Esophagus squamous epithelium (tissue), 5 donors: ENCODE measurements at regions not wholly inside any gene's neighbourhood (a gene's known extent, or its start where the extent isn't known, plus 50 kb on each side); places are given as distances from the start of the nearest gene placed in this dataset.

Experiments
- DNase-seq: peaks from one replicate; lab custom pipeline; 2025; lab: John Stamatoyannopoulos, UW
- H3K27ac ChIP-seq, 4 donors: fragments of 200-600 bp; sonication (generic); one replicate each; pipeline ENCODE4 v1.5.1; 2016 to 2019; ENCODE audit warnings: mild to moderate bottlenecking in 1 of 4
- H3K27me3 ChIP-seq, 4 donors: fragments of 200-600 bp; sonication (generic); 1 replicate in 3 of 4; 2 replicates in 1 of 4; pipeline versions ENCODE4 v1.5.1 to v1.6.0; 2017 to 2021; ENCODE audit warnings: antibody characterized with exemption in 1 of 4
- H3K36me3 ChIP-seq, 3 donors: fragments of 200-600 bp; sonication (generic); one replicate each; pipeline ENCODE4 v1.5.1; 2016 to 2019
- H3K4me1 ChIP-seq, 3 donors: fragments of 200-600 bp; sonication (generic); one replicate each; pipeline ENCODE4 v1.5.1; 2017 to 2019
- H3K4me3 ChIP-seq, 4 donors: fragments of 200-600 bp; sonication (generic); 1 replicate in 3 of 4; 2 replicates in 1 of 4; pipeline ENCODE4 v1.5.1; 2016 to 2019; ENCODE audit warnings: mild to moderate bottlenecking in 2 of 4, moderate library complexity in 1 of 4
- H3K9me3 ChIP-seq, 3 donors: fragments of 200-600 bp; sonication (generic); one replicate each; pipeline ENCODE4 v1.5.1; 2016 to 2019
- POLR2A ChIP-seq, 4 donors: fragments of 450-650 bp; IDR thresholded peaks; one replicate each; pipeline ENCODE4 v1.6.1; 2017; ENCODE audit warnings: antibody characterized with exemption in 4 of 4, mild to moderate bottlenecking in 4 of 4, moderate library complexity in 3 of 4
- WGBS, 2 donors: methylation state at CpG; one replicate each; pipeline ENCODE4 v1.1.5; 2018; 5-methylcytosine and 5-hydroxymethylcytosine counted together
- intact Hi-C: fragments of 100-400 bp; cut with DNase I; formaldehyde crosslinking; loops from one replicate; pipeline ENCODE4 v1.15.0; 2022
- TF ChIP-seq, protein P1 (sequence below), 6 experiments: fragments of 450-650 bp in 4 of 6; fragments of 200-600 bp in 2 of 6; sonication (generic) in 2 of 6; IDR thresholded peaks; one replicate each; pipeline ENCODE4 v1.5.1; 2016 to 2019; ENCODE audit warnings: antibody characterized with exemption in 6 of 6, mild to moderate bottlenecking in 4 of 6, moderate library complexity in 4 of 6
- donor health status: DM: yes; HTN: yes; CAD: no.

DNA sequence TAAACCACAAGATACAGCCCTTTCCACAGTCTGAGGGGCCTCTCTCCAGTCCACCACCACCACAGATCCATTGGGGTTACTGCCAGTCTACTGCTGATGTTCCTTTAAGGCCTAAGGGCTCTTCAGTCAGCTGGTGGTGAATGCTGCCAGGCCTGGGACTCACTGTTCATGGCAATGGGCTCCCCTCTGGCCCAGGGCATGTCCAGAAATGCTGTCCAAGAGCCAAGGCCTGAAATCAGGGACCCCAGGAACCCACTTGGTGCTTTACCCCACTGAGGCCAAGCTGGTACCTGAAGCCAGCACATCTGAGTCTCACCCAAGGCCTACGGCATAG lies 128.6 kb upstream of the CBLB start:
- Histone ChIP-seq H3K36me3 (no peaks in the 10 kb centered on the region), H3K4me1 (peaks cover 0 to 18% (median 7%) of the 10 kb centered on the region in 3 donors), H3K27me3 (no peaks in the 10 kb centered on the region), H3K27ac (peak overlapping the region in 2 of 4 donors; percentile 38 to 44), H3K4me3 (no peak overlapping the region), H3K9me3 (peaks cover 0 to 11% (median 4%) of the 10 kb centered on the region in 3 donors)
- intact Hi-C loops = no loop called here
- 80% methylated on average over 1 of the region's 1 CpG; no CpG with 5 or more reads in 1 of the 2 donors for WGBS, 2 donors
- no peak for DNase-seq
- no peak for TF ChIP-seq POLR2A (IDR thresholded peaks at IDR 0.05)
- TF ChIP-seq, protein P1, sequence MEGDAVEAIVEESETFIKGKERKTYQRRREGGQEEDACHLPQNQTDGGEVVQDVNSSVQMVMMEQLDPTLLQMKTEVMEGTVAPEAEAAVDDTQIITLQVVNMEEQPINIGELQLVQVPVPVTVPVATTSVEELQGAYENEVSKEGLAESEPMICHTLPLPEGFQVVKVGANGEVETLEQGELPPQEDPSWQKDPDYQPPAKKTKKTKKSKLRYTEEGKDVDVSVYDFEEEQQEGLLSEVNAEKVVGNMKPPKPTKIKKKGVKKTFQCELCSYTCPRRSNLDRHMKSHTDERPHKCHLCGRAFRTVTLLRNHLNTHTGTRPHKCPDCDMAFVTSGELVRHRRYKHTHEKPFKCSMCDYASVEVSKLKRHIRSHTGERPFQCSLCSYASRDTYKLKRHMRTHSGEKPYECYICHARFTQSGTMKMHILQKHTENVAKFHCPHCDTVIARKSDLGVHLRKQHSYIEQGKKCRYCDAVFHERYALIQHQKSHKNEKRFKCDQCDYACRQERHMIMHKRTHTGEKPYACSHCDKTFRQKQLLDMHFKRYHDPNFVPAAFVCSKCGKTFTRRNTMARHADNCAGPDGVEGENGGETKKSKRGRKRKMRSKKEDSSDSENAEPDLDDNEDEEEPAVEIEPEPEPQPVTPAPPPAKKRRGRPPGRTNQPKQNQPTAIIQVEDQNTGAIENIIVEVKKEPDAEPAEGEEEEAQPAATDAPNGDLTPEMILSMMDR (IDR thresholded peaks at IDR 0.05) = no peak

DNA sequence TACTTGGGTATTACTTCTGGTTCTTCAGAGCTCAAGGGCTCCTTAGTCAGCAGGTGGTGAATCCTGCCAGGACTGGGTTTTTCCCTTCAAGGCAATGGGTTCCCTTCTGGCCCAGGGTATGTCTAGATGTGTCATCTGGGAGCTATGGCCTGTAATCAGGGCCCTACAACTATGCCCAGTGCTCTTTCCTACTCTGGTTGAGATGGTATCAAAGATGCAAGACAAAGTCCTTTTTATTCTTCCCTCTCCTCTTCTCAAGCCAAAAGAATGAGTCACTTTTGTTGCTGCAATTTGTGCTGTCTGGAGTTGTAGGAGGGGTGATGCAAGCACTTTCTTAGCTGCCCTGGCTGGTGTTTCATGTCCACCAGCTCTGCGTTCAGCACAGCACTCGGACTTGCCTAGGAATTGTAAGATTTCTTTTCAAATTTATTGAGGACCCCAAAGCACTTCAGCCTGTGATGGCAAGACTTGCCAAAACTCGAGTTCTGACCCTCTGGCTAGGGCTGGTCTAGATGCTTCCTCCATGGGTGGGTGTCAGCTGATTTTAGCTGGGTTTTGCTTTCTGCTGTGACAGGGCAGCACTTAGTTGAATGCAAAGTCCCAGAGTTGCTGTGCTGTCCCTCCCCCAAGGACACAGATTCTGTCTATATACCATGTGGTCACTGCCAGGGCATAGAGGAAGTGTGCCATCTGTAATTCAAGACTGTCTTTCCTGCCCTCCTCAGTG lies 129.2 kb upstream of the CBLB start:
- no peaks in the 10 kb centered on the region for H3K36me3 ChIP-seq
- intact Hi-C loops = no loop called here
- no peak for DNase-seq
- no peak for TF ChIP-seq POLR2A (IDR thresholded peaks at IDR 0.05)
- TF ChIP-seq, protein P1 (IDR thresholded peaks at IDR 0.05) = no peak
- H3K9me3 ChIP-seq = peaks cover 0 to 11% (median 4%) of the 10 kb centered on the region in 3 donors
- 30 to 37% methylated on average over 3 of the region's 3 CpGs for WGBS, 2 donors
- peak overlapping the region in 3 of 4 donors; percentile 1 to 44 (median 38) for H3K27ac ChIP-seq
- H3K4me1 ChIP-seq = peaks cover 0 to 18% (median 7%) of the 10 kb centered on the region in 3 donors
- H3K4me3 ChIP-seq = no peak overlapping the region
- H3K27me3 ChIP-seq = no peaks in the 10 kb centered on the region

DNA sequence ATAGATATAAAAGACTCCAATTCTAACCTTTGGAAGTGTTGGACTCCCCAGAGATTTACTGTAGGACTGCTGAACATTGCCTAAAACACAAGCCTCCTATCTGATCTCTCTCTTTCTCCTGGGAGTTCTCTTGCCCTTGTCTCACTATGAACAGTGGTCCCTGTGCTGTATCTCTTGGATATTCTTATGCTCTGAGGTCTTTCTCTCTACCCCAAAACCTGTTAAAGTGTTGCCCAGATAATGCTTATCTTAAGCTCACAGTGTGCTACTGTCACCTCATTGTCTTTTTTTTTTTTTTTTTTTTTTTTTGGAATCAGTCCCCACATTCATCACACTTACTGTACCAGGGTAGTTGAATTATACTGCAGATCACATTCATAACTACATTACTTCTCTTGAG lies 131.0 kb upstream of the CBLB start:
- peaks cover 0 to 26% (median 7%) of the 10 kb centered on the region in 3 donors for H3K4me1 ChIP-seq
- no peaks in the 10 kb centered on the region for H3K36me3 ChIP-seq
- H3K27ac ChIP-seq = no peak overlapping the region
- peaks cover 0 to 11% (median 4%) of the 10 kb centered on the region in 3 donors for H3K9me3 ChIP-seq
- no peaks in the 10 kb centered on the region for H3K27me3 ChIP-seq
- intact Hi-C loops = no loop called here
- H3K4me3 ChIP-seq = no peak overlapping the region
- TF ChIP-seq POLR2A (IDR thresholded peaks at IDR 0.05) = no peak
- TF ChIP-seq, protein P1 (IDR thresholded peaks at IDR 0.05) = no peak
- no peak for DNase-seq

DNA sequence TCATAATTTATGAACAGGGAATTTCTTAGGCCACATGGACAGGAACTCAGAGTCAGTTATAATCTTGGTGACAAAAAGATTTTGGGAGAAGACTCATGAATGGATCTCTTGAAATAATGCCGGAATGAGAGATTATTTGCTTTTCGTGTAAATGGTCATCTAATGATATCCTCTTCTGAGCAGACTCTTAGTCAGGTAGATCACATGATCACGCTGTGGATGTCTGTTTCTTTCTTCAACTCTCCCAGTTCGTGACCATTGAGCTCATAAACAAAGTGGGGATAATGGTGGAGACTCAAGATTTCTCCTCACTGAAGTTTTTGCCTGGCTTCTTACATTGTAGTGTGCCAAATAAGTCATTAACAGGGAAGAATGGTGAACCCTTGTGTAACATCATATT lies 133.1 kb upstream of the CBLB start:
- H3K36me3 ChIP-seq = no peaks in the 10 kb centered on the region
- 93 to 96% methylated on average over 4 of the region's 4 CpGs for WGBS, 2 donors

DNA sequence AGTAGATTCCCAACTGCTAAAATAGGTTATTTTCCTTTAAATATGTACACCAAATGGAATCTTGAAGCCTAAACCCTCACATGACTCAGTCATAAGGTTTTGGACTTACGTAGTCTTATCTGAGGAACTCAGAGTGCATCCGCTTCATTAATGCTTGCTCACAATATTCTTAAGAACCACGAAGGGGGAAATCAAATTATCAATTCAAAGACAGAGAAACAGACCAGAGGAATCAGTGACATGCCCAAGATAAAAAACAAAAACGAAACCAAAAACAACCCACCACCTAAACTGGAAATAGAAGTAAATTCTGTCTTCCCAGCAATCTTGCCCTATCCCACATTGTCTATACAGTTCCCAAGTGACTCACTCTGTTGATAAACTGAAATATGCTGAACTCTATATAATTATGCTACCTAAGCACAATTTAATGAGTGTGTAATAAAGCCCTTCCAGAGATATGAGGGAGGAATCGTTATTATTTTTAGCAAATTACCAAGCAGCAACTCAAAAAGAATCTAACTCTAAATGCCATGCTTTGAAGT lies 135.4 kb upstream of the CBLB start:
- intact Hi-C loops = no loop called here
- TF ChIP-seq, protein P1 (IDR thresholded peaks at IDR 0.05) = no peak
- TF ChIP-seq POLR2A (IDR thresholded peaks at IDR 0.05) = no peak
- WGBS, 2 donors = 50 to 54% methylated on average over 5 of the region's 5 CpGs
- H3K9me3 ChIP-seq = peaks cover 0 to under 1% (median 0%) of the 10 kb centered on the region in 3 donors
- no peaks in the 10 kb centered on the region for H3K27me3 ChIP-seq
- H3K4me3 ChIP-seq = peak overlapping the region in 3 of 4 donors; percentile 11 to 32 (median 14)
- peak overlapping the region in 1 of 4 donors; percentile 4 for H3K27ac ChIP-seq
- no peak for DNase-seq
- H3K4me1 ChIP-seq = peaks cover 0 to 25% (median 0%) of the 10 kb centered on the region in 3 donors
- no peaks in the 10 kb centered on the region for H3K36me3 ChIP-seq

More for the DNA sequence above, 133.1 kb upstream of the CBLB start:
- intact Hi-C loops = no loop called here
- TF ChIP-seq POLR2A (IDR thresholded peaks at IDR 0.05) = no peak
- TF ChIP-seq, protein P1 (IDR thresholded peaks at IDR 0.05) = no peak
- Histone ChIP-seq H3K9me3 (peaks cover 0 to 11% (median 4%) of the 10 kb centered on the region in 3 donors), H3K27ac (no peak overlapping the region), H3K4me3 (no peak overlapping the region), H3K4me1 (peaks cover 0 to 36% (median 6%) of the 10 kb centered on the region in 3 donors), H3K27me3 (no peaks in the 10 kb centered on the region)
- DNase-seq = no peak
